Mesendoderm (in vitro differentiated cells): ENCODE measurements at regions not wholly inside any gene's neighbourhood (a gene's known extent, or its start where the extent isn't known, plus 50 kb on each side); places are given as distances from the start of the nearest gene placed in this dataset.
A peak's percentile ranks its signal among the peaks of the same experiment; 100 is the strongest.

Experiments
- DNase-seq: peaks from one replicate; pipeline ENCODE4 v3.0.0; 2013
- H2AK5ac ChIP-seq: 2 replicates; pipeline ENCODE4 v1.6.1; 2013; ENCODE audit warnings: low read length, inconsistent platforms
- H2BK120ac ChIP-seq: 2 replicates; pipeline ENCODE4 v1.6.1; 2013; ENCODE audit warnings: low read depth, mild to moderate bottlenecking, low read length, moderate library complexity, mixed read lengths
- H2BK15ac ChIP-seq: replicated peaks from 2 replicates; pipeline ENCODE4 v1.6.1; 2013; ENCODE audit warnings: low read depth, mild to moderate bottlenecking, moderate library complexity
- H2BK5ac ChIP-seq: 2 replicates; pipeline ENCODE4 v1.6.1; 2013; ENCODE audit warnings: low read length, inconsistent platforms
- H3K18ac ChIP-seq: 2 replicates; pipeline ENCODE4 v1.6.1; 2013; ENCODE audit warnings: mild to moderate bottlenecking, low read length, mixed read lengths
- H3K23ac ChIP-seq: one replicate; pipeline ENCODE4 v1.6.1; 2013; ENCODE audit warnings: low read length
- H3K27ac ChIP-seq: 2 replicates; pipeline ENCODE4 v1.5.1; 2013; ENCODE audit warnings: low read depth, mild to moderate bottlenecking, inconsistent platforms, low read length, moderate library complexity
- H3K27me3 ChIP-seq: 2 replicates; pipeline ENCODE4 v1.6.1; 2013; ENCODE audit warnings: low read length, control low read depth, mild to moderate bottlenecking, inconsistent platforms; ENCODE audit not compliant: insufficient read depth, poor library complexity
- H3K36me3 ChIP-seq: 2 replicates; pipeline ENCODE4 v1.6.1; 2013; ENCODE audit warnings: low read length, inconsistent platforms; ENCODE audit not compliant: control insufficient read depth, insufficient read depth
- H3K4ac ChIP-seq: one replicate; pipeline ENCODE4 v1.6.1; 2013; ENCODE audit warnings: low read depth, mild to moderate bottlenecking, low read length, moderate library complexity
- H3K4me1 ChIP-seq: 2 replicates; pipeline ENCODE4 v1.6.1; 2013; ENCODE audit warnings: low read depth, low read length, inconsistent platforms; ENCODE audit not compliant: control insufficient read depth
- H3K4me2 ChIP-seq: 2 replicates; pipeline ENCODE4 v1.6.1; 2013; ENCODE audit warnings: low read length
- H3K4me3 ChIP-seq: 2 replicates; pipeline ENCODE4 v1.5.1; 2013; ENCODE audit warnings: mild to moderate bottlenecking, low read length
- H3K56ac ChIP-seq: one replicate; pipeline ENCODE4 v1.6.1; 2013; ENCODE audit warnings: low read length
- H3K79me1 ChIP-seq: 2 replicates; pipeline ENCODE4 v1.6.1; 2013; ENCODE audit warnings: low read length, inconsistent platforms
- H3K79me2 ChIP-seq: 2 replicates; pipeline ENCODE4 v1.6.1; 2013; ENCODE audit warnings: mild to moderate bottlenecking, low read length; ENCODE audit not compliant: control insufficient read depth, insufficient read depth
- H3K9ac ChIP-seq: 2 replicates; pipeline ENCODE4 v1.6.1; 2013; ENCODE audit warnings: low read length, inconsistent platforms
- H4K5ac ChIP-seq: one replicate; pipeline ENCODE4 v1.6.1; 2013; ENCODE audit warnings: low read length
- H4K8ac ChIP-seq: one replicate; pipeline ENCODE4 v1.6.1; 2013; ENCODE audit warnings: low read depth, mild to moderate bottlenecking, control low read depth, low read length, moderate library complexity
- WGBS: extraction: QIAGEN DNeasy Blood & Tissue Kit; methylation state at CpG from one replicate; pipeline ENCODE4 v1.1.7; 2013; ENCODE audit warnings: low lambda C conversion rate, missing lambda C conversion rate; ENCODE audit not compliant: insufficient coverage; ENCODE audit errors: extremely low coverage; 5-methylcytosine and 5-hydroxymethylcytosine counted together

DNA sequence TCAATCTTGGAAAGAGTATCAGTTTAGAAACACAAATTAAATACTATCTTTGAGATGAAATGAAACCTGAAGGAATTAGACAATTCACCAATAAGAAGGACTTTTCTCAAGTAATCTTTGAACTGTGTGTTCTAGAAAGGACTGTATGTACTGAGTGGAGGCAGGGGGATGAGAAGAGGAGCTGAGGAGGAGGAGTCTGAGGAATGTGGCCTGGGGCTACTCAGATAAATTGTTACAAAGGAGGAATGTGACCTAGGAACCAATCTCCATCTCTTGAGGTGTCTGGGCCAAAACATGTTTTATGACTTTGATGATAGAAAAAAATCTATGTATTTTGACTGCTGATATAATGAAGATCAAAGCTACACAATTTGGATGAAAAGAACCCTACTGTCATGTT, 124.3 kb upstream of the ANKRD55 start:
- Histone ChIP-seq H3K9ac (no peak overlapping the region), H3K27ac (no peak overlapping the region), H2BK5ac (no peak overlapping the region), H3K4me3 (no peak overlapping the region), H3K4ac (no peak overlapping the region), H4K8ac (no peak overlapping the region), H3K27me3 (no peaks in the 10 kb centered on the region), H3K18ac (no peak overlapping the region), H3K23ac (no peak overlapping the region), H2BK15ac (no peak overlapping the region), H4K5ac (no peak overlapping the region), H3K79me2 (no peaks in the 10 kb centered on the region), H2AK5ac (no peak overlapping the region), H3K36me3 (no peaks in the 10 kb centered on the region), H3K4me2 (no peak overlapping the region), H3K56ac (no peak overlapping the region), H3K79me1 (no peaks in the 10 kb centered on the region), H2BK120ac (no peak overlapping the region), H3K4me1 (no peaks in the 10 kb centered on the region)
- peak; percentile 71 for DNase-seq

DNA sequence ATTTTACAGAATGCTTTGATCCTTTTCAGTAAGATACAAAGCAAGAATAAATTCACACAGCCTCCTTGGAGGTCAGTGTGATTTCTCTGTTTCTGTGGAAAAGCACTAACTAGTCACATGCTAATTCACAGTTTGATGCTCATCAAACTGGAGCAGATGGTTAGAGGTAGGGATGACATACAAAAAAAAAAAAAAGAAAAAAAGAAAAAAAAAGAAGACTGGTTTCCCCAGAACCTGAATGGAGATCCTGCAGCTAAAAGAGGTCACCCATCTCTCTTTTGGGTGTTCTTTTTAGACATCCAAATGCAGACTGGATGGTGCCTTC, 123.7 kb upstream of the ANKRD55 start:
- no peaks in the 10 kb centered on the region for H3K36me3 ChIP-seq
- H3K4me1 ChIP-seq = no peaks in the 10 kb centered on the region
- H3K27me3 ChIP-seq = no peaks in the 10 kb centered on the region
- no peak overlapping the region for H2BK120ac ChIP-seq
- no peak overlapping the region for H3K4ac ChIP-seq
- H3K79me1 ChIP-seq = no peaks in the 10 kb centered on the region
- no peak overlapping the region for H3K27ac ChIP-seq
- H2BK5ac ChIP-seq = no peak overlapping the region
- H3K9ac ChIP-seq = no peak overlapping the region
- H3K4me2 ChIP-seq = no peak overlapping the region
- peak overlapping the region; percentile 64 for H3K18ac ChIP-seq
- no peak overlapping the region for H3K23ac ChIP-seq
- DNase-seq = no peak
- peak overlapping the region; percentile 8 for H2BK15ac ChIP-seq
- no peak overlapping the region for H3K4me3 ChIP-seq
- H3K56ac ChIP-seq = no peak overlapping the region
- H4K8ac ChIP-seq = no peak overlapping the region
- no peak overlapping the region for H4K5ac ChIP-seq
- H2AK5ac ChIP-seq = no peak overlapping the region
- H3K79me2 ChIP-seq = no peaks in the 10 kb centered on the region

DNA sequence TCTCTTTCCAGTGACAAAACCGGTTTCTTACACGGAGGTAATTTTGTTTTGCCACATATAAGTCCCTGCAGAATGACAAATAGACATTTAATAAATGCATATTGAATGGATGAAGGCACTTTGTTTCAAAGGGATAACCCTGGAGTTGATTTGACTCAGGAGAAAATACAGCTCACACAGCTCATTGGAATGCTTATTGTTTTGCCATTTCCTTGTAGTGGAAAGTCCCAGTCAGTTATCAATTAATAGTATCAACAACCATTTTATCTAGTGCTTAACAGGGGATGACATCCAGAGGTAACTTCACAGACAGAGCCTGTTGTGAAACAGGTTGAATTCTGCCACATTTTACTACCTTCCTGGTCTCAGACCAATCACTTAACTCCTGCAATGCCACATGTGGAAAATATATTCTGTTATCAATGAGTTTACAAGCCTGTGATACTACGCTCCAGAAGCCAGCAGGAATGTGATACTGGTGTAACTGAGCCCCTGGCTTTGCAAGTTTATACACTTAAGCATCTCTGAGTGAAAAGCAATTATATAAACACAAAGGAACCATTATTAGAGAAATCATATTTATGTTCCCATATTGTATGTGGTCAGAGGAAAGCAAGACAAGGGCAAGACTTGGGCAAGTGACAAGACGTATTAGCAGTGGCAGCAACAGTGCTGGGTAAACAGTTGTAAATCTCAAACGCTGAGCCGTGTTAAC, 123.1 kb upstream of the ANKRD55 start:
- no CpG with 5 or more reads among the region's 6 CpGs for WGBS
- H3K18ac ChIP-seq = no peak overlapping the region

DNA sequence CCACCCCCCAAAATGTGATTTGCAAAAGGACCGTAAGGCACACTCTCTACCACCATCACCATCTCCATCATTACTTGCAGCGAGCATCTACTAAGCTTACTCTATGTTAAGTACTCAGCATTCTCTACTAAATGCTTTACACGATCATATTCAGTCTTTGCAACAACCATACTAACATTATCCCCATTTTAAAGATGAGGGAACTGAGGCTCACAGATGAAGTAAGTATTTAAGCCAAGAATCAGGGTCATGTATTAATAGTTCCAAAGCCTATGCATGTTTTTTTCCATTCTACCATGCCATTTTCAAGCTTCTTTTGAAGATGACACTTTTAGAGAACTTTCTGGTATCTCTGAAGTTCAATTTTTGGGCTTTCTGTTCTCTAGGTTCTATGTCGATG, 121.7 kb upstream of the ANKRD55 start:
- no peak overlapping the region for H2AK5ac ChIP-seq
- no peaks in the 10 kb centered on the region for H3K4me1 ChIP-seq
- H3K79me1 ChIP-seq = no peaks in the 10 kb centered on the region
- no peak for DNase-seq
- no peak overlapping the region for H3K23ac ChIP-seq
- H3K79me2 ChIP-seq = no peaks in the 10 kb centered on the region
- no peak overlapping the region for H3K4me2 ChIP-seq
- H3K18ac ChIP-seq = no peak overlapping the region
- no peak overlapping the region for H3K4ac ChIP-seq
- H2BK15ac ChIP-seq = no peak overlapping the region
- H3K27me3 ChIP-seq = no peaks in the 10 kb centered on the region
- no peak overlapping the region for H3K4me3 ChIP-seq
- H3K56ac ChIP-seq = no peak overlapping the region
- H3K36me3 ChIP-seq = no peaks in the 10 kb centered on the region
- no peak overlapping the region for H2BK120ac ChIP-seq
- WGBS = no CpG with 5 or more reads among the region's 4 CpGs
- H4K8ac ChIP-seq = no peak overlapping the region
- H4K5ac ChIP-seq = no peak overlapping the region
- no peak overlapping the region for H3K9ac ChIP-seq
- no peak overlapping the region for H2BK5ac ChIP-seq
- no peak overlapping the region for H3K27ac ChIP-seq

More for the DNA sequence above, 123.1 kb upstream of the ANKRD55 start:
- H3K56ac ChIP-seq = no peak overlapping the region
- H3K79me1 ChIP-seq = no peaks in the 10 kb centered on the region
- H3K4me2 ChIP-seq = no peak overlapping the region
- no peak overlapping the region for H3K9ac ChIP-seq
- H2AK5ac ChIP-seq = no peak overlapping the region
- no peak overlapping the region for H4K8ac ChIP-seq
- peak overlapping the region; percentile 8 for H2BK15ac ChIP-seq
- H3K27ac ChIP-seq = no peak overlapping the region
- H3K36me3 ChIP-seq = no peaks in the 10 kb centered on the region
- H2BK120ac ChIP-seq = no peak overlapping the region
- H3K4ac ChIP-seq = no peak overlapping the region
- no peaks in the 10 kb centered on the region for H3K27me3 ChIP-seq
- no peak overlapping the region for H3K4me3 ChIP-seq
- no peak overlapping the region for H4K5ac ChIP-seq
- H2BK5ac ChIP-seq = no peak overlapping the region
- H3K23ac ChIP-seq = no peak overlapping the region
- no peaks in the 10 kb centered on the region for H3K79me2 ChIP-seq
- H3K4me1 ChIP-seq = no peaks in the 10 kb centered on the region
- peak; percentile 15 for DNase-seq

DNA sequence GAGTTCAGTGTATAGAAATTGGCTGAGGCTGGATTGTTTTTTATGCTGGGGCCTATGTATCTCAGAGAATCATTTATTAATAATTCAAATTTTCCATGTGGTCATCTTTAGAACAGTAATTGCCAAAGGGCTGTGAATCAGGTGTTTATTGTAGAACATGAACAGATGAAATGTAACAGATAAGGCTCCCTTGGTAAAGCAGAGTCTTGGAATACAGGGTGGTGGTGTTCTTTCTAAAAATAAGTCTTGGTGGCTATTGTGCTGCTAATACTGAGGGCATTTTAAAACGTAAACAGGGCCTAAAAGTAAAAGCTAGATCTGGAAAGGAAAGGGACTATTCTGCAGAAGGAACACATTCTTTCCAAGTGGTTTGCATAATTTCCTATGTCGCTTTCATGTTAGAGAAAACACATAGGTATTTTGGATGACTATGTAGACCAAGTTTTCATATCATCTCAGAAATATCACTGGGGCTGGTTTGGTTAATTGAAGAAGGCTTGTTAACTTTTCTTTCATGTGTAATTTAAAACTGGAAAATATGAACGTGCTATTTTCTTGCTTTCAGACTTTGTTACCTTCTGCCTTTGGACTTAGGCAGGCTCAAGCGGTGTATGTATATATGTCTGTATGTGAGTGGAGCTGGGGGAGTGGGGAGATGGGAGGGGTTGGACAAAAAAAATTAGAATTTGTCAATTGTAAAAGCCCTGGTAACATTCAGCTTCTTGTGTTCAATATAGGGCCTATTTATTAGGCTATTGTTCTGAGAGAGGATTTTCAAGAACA, 119.9 kb upstream of the ANKRD55 start:
- no peak overlapping the region for H2BK5ac ChIP-seq
- H3K27ac ChIP-seq = no peak overlapping the region
- H4K5ac ChIP-seq = no peak overlapping the region
- no peak overlapping the region for H4K8ac ChIP-seq
- no peak overlapping the region for H3K56ac ChIP-seq
- H3K4me3 ChIP-seq = no peak overlapping the region
- no peak overlapping the region for H2BK120ac ChIP-seq
- H3K23ac ChIP-seq = no peak overlapping the region
- WGBS = no CpG with 5 or more reads among the region's 4 CpGs
- no peak overlapping the region for H3K18ac ChIP-seq
- H3K4ac ChIP-seq = no peak overlapping the region
- H2AK5ac ChIP-seq = no peak overlapping the region
- no peaks in the 10 kb centered on the region for H3K27me3 ChIP-seq
- no peaks in the 10 kb centered on the region for H3K36me3 ChIP-seq
- H3K9ac ChIP-seq = no peak overlapping the region
- no peak overlapping the region for H2BK15ac ChIP-seq
- H3K79me2 ChIP-seq = no peaks in the 10 kb centered on the region
- no peak overlapping the region for H3K4me2 ChIP-seq
- H3K79me1 ChIP-seq = no peaks in the 10 kb centered on the region
- no peak for DNase-seq
- no peaks in the 10 kb centered on the region for H3K4me1 ChIP-seq
